SHP77 treated with DMSO at 0.1 percent for 48 hours (cell line): ENCODE measurements at regions not wholly inside any gene's neighbourhood (a gene's known extent, or its start where the extent isn't known, plus 50 kb on each side); places are given as distances from the start of the nearest gene placed in this dataset.

Source experiments
- DNase-seq: peaks from one replicate; lab custom pipeline; 2025; lab: John Stamatoyannopoulos, UW

DNA sequence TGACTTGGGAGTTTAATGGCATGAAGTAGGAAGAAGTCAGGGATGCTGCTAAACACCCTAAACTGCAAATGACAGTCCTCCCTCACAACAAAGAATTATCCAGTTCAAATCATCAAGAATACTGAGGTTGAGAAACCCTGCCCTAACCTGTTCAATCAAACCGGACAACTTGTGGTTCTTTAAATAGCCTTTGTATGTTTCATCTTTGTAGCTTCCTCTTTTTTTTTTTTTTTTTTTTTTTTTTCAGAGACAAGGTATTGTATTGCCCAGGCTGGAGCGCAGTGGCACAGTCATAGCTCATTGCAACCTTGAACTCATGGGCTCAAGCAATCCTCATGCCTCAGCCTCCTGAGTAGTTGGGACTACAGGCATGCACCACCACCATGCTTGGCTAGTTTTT, 52.5 kb upstream of the TTC29 start:
- DNase-seq = no peak

GRCh38 chr4:147003956-147004809, 58.5 kb upstream of the TTC29 start:
- no peak for DNase-seq

GRCh38 chr4:147006229-147006628, 60.6 kb upstream of the TTC29 start:
- no peak for DNase-seq

- no peak for DNase-seq
Observed at GRCh38 chr4:147009875-147010274, 64.2 kb upstream of the TTC29 start.

DNA sequence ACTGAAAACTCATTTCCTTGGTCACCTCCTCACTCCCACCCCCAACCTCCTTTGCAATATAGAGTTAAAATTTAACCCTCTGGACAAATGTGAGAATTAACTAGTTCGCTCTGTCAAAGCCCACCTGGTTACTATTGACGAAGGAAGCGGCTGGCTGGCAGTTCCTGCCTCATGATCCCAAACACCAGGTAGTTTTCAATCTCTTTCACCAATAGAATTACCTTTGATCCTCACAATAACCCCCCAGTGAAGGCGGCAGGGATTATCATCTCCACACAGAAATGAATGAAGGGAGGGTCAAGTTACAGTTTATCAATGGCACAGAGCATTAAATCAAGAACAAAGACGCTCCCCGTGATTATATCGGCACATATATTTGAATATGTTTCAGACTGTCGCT, 65.7 kb upstream of the TTC29 start:
- DNase-seq = no peak

- no peak for DNase-seq
Observed at GRCh38 chr4:147012059-147012707, 66.5 kb upstream of the TTC29 start.

GRCh38 chr4:147014946-147015345, 69.3 kb upstream of the TTC29 start:
- no peak for DNase-seq

DNA sequence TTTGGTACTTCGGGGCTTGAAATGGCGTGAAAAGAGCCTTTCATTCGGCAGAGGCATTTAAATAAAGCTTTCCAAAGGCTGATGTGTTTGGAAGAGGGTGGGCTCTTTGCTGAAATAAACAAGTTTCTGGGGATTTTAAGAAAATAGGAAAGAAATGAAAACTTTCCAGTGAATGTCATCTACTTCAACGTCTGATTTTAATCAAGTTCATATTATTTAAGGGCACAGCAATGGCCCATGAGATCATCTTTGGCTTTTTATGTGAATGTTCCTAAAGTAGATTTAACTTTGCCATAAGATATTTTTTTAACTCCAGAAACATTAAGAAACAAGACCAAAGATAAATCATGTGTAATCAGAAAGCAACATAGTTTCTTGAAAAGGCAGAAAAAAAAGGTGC, 69.8 kb upstream of the TTC29 start:
- no peak for DNase-seq

DNA sequence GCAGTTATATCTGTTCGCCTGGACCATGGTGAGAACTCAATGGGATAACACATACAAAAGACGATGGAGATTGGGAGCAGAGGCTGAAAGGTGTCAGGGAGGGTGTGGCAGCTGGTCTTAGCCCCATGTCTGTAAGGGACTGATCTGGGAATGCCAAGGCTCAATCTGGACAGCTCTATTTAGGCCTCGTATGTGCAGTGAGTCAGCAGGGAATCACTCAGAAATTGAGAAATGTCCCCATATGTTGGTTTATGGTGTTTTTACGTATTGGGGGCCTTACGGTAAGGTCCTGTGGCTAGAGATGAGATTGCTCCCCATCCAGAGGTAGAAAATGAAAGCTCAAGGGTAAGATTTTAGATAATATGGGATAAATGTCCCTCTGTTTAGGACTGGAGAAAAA, 71.4 kb upstream of the TTC29 start:
- DNase-seq = no peak

GRCh38 chr4:147019091-147019490, 73.4 kb upstream of the TTC29 start:
- peak; percentile 15 for DNase-seq

GRCh38 chr4:147020456-147020855, 74.8 kb upstream of the TTC29 start:
- no peak for DNase-seq

- DNase-seq = no peak
Observed at GRCh38 chr4:147025042-147025441, 79.4 kb upstream of the TTC29 start.

DNA sequence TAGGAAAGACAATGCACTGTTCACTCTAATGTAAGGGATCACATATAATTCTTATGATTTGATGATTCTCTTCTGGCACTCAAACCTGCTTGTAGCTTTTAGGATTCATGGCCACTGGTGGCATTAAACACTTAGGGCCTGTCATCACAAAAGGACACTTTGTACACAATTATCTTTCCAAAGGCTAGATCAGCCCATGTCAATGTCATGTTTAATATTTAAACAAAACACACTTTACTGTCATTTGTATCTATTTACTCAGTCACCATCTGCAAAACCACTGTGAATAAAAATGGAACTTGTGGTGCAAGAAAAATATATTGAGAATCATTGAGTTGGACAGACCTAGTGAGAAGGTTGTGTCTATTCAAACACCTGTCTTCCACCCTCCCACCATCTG, 83.6 kb upstream of the TTC29 start:
- peak; percentile 27 for DNase-seq

- DNase-seq = no peak
Observed at GRCh38 chr4:147034372-147034771, 88.7 kb upstream of the TTC29 start.

DNA sequence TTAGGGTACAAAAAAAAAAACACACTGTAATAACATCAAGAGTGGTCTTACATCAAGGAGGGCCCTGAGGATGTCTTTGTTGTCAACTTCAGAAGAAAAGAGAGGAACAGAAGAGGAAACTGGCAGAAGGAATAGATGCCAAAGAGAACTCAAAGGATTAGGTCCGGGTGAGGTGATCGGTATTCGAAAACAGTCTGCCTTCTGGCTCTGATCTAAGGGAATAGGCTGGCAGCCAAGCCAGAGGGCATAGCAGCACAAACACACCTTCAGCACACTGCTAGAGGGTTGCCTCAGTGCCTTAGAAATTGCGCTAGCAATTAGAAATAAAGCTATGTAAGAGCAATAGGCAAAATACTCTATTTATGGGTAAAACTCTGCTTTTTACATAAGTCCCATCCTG, 91.4 kb upstream of the TTC29 start:
- DNase-seq = no peak

DNA sequence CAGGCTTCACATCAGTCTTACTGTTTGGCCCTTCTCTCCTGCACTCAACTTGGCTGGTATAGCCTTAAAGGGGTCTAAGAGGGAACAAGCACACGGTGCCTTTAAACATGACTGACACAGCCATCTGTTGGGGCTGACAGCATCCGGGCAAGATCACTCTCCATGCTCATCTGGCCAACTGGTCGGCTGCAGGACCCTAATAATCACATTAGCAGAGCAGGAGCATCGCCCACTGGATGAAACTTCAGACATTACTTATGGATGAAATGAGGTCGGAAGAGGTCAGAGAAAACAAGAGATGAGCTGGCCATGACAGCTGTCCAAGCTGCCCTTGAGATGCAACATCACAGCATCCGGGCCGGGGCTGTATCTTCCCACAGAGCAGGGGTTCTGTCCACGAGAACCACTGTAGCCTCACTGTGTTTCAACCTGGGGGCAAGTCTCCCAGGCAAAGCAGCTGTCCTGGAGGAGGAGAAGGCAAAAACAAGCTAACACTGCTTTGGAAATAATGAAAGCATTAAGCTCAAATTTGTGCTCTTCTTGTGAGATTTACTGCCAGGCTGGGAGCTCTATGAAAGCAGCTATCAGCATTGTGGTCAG, 94.4 kb upstream of the TTC29 start:
- DNase-seq = no peak

GRCh38 chr4:147040874-147041273, 95.2 kb upstream of the TTC29 start:
- no peak for DNase-seq

DNA sequence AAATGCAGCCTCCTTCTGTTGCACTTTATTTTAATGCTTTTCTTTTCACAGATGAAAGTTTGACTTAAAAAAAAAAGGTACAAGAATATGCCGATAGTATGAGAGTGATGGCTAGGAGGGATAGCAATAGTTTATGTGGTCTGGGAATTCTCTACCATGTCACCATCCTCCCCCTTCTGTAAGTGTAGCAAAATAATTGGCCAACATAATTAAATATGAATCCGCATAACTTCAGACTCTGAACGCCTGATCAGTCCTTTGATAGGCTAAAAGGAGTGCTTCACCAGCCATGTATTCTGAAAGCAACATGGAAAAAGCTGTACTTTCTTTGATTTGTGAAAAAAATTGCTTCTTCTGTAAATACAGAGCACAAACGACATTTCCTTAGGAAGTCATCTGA, 95.7 kb upstream of the TTC29 start:
- DNase-seq = no peak

DNA sequence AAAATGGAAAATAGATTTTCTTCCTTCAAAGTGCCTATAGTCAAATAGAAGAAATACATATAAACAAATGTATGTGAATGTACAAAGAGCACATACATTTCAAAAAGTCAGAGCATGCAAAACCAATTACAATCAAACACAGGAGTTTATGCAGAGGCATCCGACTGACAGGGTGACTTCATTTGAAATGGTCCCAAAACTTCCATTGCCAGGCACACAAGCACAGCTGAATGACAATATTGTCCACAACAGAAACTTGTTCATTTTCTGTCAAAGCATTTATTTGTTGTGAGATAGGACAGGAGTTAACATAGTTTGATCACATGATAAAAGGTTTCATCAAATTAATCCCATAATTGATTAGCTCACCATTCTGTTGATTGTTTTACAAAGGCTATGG, 96.4 kb upstream of the TTC29 start:
- DNase-seq = no peak

GRCh38 chr4:147044241-147044640, 98.6 kb upstream of the TTC29 start:
- DNase-seq = no peak

GRCh38 chr4:147049946-147050345, 104.3 kb upstream of the TTC29 start:
- DNase-seq = no peak

DNA sequence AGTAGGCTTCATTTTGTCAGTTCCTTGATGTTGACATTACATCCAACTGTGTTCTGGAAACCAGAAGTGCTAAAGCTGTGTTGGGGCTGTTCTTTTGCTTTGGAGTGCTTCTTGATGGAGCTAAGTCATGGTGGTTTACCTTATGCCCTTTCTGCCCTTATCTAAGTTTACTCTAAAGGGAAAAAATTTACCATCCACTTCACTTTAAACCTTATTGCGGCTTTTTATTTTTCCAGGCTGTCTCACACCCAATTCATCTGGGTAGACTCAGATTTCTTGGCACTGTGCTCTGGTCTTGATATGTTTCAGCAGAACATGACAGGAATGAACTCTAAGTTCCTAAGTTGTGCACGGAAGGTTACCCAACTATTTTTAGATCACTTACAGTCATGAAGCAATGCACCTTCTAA, 104.7 kb upstream of the TTC29 start:
- no peak for DNase-seq

DNA sequence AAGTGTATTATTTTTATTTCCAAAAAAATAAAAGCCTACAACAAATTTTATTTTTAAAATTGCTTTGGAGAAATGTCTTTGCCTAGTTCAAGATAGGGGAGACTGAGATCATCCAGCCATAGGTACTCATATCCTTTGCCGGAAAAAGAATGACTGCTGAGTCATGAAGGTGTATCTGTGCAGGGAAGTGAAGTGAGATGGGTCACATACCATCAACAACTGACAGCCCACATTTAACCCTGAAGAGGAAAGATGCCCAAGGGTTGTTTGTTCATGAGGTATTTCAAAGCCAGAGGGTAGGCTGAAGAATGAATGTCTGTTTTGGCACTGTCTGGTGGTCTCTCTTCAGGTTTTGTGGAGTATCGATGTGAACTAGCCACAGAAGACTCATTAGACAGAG, 106.7 kb upstream of the TTC29 start:
- DNase-seq = no peak
